GM21390 (cell line): ENCODE measurements at regions not wholly inside any gene's neighbourhood (a gene's known extent, or its start where the extent isn't known, plus 50 kb on each side); places are given as distances from the start of the nearest gene placed in this dataset.

ENCODE experiments used
- ATAC-seq: cut with Tn5 transposase; IDR thresholded peaks from one replicate; pipeline ENCODE4 v1.9.1; 2021; ENCODE audit not compliant: unreplicated experiment

DNA sequence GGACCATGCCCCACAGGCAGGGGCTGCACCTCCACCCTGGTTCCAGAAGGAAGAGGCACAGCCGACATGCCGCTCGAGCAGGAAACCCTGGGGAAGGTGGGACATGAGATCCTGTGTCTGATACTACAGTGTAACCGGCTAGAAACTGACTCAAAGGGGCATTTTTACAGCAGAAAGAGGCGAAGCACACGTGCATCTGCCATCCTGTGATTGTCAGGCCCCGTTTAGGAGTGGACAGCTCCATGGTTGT is 62.7 kb downstream of the SIK1 start:
- ATAC-seq = no peak

DNA sequence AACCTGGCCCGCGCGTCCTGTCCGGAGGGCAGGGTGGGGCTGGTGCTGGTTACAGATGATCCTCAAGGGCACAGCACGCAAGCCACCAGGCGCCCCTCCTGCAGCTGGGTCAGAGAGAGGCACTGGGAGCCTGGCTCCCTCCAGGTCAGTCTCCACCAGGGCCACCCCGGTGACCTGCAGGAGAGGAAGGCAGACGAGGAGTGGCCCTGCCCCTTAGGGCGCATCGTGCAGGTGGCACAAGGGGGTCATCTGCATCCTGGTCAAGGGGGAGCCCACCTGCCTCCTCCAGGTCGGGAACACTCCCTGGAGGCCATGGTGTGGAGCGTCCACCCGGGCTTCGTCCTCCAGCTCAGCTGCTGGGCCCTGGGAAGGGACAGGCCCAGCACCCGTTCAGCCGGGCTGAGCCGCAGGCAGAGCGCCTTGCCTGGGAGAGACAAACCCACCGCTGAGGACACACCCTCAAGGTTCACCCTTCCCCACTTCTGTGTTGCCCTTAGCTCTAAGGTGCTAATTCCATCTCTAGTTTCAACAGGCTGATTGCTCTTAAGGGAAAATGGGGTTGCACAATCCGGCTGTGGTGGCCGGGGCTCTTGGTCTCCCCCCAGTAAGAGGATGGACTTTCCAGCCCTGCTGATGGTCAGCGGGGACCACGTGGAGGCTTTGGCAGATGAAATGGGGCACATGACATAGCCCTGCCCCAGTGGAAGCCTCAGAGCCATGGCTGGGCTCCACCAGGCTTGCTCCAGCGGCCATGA is 63.2 kb downstream of the SIK1 start:
- no peak for ATAC-seq

DNA sequence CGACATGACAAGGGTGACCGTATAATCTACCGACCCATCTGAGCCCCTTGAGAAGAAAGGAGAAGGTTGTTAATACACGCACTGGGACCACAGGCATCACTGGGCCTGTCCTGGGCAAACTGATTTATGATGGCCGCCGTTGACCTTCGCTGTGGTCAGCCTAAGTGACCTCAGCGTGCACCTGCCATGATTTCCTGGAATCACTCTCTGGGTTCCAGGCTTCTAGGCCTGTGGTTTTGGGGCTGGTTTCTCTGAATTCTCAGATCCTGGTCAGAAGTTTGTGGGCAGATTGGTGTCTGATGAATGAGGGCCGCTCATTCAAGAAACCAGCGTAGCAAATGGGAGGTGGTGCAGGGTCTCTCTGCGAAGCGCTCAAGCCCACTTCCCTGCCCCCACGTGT is 64.0 kb downstream of the SIK1 start:
- no peak for ATAC-seq

DNA sequence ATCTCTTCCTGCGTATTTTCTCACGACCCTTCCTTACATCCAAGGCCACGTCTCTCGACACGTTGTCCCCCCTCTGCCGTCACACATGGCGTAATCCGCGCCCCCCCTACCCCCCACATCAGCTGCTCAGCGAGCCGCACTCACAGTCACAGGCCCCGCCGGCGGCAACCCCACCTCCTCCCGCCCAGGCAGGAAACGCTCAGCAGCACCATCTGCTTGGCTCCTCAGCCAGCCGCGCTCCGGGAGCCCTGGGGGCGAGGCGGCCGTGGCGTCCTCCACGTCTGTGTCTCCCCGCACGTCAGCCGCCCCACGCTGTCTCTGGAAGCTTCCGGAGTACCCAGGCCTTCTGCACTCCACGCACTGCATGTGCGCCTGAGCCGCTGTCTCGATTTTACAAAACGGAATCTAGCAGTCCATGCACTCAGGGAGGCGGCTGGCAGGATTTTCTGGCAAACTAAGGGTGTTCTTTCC is 64.6 kb downstream of the SIK1 start:
- peak; percentile 47 for ATAC-seq

DNA sequence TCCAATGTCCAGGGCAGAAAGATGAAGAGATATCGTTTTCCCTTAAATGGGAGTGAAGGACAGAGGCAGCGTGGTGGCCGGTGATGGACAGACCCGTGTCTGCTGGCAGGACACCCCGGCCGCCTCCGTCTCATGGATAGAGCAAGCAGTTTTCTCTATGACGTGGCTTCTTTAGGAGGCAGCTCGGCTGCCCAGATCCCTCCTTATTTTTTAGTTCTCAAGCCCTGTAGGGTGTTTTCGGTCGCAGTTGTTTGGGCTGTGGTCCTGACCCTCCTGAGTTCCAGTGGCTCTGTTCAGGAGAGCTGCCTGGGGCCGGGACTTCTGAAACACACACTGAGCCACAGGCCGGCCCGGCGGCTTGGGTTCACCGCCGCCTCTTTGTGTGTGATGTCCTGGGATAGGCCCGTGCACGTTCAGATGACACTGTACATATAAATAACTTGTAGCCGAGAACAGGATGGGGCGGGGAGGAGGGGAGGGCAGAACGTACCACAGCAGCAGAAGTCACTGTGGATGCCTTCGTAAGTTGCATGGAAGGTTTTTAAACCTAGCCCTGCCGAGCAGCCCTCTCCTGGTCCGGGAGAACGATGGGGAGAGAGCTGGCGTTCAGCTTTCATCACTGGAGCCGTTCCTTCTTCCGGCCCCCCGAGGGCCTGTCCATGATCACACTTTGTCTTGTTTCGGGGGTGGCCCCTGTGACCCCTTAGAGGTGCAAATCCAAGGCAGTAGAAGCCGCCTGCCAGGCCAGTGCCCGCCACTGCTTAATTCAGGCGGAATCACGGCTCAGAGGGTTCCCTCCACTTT is 65.2 kb downstream of the SIK1 start:
- ATAC-seq = peak; percentile 66

DNA sequence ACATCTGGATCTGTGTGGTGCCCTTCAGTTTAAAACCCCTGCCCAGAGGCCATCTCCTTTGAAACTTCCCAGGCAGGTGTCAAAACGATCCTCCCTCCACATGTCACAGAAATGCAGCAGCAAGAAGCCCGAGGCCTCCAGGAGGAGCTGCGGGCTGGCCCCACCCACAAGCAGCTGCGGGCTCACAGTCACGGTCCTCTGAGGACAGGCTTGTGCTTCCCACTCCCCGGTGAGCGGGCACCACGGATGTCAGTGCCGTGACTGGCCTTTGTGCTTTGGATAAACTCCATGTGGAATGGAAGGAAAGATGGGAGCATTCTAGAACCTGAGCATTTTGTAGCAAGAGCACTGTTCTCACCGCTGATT is 65.8 kb downstream of the SIK1 start:
- ATAC-seq = no peak

DNA sequence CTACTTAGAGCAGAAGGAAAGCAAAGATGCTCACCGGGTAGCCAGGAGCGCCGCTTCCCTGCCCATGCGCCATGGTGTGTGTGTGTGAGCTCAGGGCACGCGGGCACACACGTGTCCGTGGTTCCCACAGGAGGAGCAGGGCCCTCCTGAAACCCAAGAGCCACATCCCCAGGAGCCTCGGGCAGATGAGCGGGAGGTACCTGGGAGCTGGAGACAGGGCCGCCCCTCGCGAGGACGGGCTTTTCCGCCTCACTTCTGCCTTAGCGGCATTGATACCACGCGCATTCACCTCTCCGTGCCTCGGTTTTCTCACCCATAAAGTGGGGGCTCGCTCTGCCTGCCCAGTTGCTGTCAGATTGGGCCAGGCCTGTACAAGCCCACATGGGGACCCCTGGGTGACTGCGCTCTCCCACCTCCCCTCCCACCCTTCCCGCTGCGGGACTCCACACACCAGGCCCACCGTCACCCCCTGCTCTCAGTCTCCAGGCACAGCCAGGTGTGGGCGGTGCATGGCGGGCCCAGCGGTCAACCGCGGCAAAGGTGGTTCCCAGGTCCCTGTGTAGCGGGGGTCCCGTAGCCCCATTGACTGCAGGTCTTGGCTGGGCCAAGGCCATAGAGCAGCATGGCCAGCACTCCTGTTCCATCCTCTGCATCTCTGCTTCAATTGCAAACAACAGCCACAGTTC is 66.3 kb downstream of the SIK1 start:
- ATAC-seq = no peak

DNA sequence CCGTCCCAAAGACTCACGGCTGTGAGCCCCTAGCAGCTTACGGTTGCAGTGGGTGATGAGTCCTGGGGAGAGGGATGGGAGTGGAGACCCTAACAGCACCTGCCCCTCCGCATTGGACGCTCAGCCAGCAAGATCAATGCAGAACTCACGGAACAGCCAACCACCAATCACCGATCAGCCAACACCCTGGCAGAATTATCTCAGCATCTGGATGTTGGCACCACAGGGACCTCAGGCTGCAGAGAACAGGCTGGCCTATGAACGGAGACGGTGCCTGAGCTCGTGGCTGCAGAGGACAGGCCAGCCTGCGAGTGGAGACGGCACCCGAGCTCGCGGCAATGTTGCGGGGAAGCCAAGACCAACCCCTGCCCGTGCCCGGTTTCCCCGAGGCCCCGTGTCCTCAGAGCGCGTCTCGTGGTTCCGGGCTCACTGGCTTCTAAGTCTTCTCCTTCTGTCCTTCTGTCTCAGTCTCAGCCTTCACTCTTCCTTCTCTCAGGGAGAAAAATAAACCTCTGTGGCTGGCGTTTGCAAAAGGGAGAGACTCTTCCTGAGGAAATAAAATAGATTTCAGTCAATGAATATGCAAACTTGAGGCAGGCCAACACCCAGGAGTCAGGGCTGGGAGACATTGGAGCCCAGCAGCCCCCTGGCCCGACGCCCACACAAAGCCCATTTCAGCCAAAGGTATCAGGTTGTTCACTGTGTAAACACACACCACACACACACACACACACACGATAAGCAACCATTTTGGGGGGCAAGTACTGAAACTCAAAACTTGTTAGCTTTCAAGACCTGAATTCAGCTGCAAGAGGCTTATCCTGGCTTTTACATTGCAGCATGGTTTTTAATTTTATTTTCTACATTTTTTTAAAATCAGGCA is 67.8 kb downstream of the SIK1 start:
- ATAC-seq = no peak

DNA sequence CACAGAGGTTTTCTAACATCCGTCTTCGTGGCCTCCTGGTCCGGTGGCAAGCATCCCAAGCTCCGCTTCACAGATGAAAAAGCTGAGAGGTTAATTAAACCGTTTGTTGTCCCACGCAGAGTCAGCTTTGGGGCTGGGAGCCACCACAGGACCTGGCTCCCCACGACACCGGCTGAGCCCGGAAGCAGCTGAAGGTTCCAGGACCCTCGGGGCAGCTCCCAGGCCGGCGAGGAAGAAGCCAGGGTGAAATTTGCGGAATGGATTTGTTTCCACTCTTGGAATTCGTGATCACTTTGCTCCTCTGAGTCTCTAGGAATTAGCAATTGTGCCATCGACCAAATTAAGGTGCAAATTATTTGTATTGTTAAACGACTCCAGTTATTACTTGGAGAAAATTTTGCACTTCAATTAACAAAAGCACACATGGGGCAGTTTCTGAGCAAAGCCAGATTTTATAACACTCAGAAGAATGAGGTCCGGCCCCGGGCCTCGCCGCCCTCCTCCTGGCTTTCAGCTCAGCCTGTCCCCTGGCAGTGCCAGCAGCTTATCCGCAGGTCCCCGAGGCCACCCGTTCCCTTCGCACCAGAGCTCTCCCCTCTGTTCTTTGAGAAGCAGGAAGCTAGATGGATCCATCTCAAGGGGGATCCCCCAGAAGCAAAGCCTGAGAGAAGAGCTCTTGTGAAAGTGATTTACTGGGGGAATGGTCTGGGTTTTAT is 69.1 kb downstream of the SIK1 start:
- no peak for ATAC-seq

DNA sequence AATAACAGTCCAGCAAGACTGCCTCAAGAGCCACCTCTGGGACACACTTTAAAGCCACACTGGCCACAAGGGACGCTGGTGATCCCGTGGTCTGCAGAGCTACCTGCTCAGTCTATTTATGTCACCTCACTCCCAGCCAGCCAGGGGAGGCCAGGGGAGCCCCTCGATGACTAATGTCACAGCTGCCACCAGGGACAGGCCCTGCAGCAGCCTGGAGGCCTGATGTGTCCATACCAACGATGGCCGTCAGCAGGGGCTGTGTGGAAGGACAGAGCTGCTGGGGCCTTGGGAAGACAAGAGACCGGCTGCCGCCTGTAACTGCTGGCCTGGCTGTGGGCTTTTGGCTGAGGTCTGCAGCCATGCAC is 71.0 kb downstream of the SIK1 start:
- ATAC-seq = no peak

DNA sequence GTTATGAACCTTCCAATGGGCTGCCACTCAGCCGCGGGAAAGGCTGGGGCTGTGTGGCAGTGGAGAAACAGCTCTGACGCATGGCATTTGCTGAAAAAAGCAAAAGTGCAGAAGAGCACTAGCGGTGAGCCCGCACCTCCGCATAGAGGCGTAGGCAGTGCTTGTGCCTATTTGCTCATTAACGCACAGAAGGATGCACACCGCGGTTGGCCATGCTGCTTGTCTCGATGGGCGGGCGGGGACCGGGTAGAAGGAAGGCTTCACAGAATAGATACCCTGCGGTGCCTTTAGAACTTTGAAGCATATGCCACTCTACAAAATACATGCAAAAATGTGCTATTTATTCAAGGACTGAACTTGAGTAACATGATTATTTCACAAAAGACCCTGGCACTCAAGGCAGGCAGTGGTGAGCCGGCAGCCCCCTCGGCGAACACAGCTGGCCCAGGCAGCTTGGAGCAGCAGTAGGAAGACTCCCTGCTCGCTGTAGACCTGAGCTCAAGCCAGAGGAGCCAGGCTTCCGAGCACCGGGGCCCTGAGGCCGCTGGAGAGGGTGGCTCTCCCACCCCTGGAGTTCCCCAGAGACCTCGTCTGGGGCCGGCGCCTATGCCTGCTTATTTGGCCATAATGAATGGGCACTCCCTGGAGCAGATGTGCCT is 71.5 kb downstream of the SIK1 start:
- ATAC-seq = no peak

DNA sequence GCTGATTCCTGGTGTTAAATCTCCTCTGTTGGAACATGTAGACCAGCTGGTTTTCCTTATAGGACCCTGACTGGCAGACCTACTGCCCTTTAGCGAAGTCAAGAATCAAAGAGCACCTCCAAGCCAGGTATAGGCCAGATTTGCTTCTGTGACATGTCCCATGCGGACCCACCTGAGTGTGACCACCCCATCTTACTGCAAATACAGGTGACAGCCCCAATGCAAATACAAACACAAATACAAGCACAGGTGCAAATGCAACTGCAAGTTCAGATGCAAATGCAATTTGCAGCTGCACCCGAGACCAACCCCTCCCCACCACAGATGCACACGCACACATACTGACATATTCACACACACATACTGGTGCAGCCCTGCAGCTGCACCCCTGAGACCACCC is 72.3 kb downstream of the SIK1 start:
- no peak for ATAC-seq

DNA sequence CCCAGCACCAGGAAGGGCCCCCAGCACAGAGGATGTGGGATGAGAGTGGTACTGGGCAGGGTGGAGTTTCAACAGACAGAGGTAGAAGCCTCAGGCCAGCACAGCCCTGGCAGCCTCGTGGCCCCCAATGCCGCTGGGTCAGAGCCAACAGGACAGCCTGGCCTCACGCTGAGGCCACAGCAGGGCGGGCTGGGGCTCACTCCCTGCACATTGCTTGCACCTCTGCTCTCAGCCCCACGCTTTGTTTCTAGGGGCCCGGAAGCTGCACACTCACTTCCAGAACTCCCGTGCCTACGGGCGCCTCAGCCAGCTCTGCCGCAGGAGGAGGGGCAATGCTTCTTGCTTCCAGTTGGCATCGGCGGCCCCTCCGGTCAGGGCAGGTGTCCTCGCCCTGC is 72.9 kb downstream of the SIK1 start:
- ATAC-seq = no peak

DNA sequence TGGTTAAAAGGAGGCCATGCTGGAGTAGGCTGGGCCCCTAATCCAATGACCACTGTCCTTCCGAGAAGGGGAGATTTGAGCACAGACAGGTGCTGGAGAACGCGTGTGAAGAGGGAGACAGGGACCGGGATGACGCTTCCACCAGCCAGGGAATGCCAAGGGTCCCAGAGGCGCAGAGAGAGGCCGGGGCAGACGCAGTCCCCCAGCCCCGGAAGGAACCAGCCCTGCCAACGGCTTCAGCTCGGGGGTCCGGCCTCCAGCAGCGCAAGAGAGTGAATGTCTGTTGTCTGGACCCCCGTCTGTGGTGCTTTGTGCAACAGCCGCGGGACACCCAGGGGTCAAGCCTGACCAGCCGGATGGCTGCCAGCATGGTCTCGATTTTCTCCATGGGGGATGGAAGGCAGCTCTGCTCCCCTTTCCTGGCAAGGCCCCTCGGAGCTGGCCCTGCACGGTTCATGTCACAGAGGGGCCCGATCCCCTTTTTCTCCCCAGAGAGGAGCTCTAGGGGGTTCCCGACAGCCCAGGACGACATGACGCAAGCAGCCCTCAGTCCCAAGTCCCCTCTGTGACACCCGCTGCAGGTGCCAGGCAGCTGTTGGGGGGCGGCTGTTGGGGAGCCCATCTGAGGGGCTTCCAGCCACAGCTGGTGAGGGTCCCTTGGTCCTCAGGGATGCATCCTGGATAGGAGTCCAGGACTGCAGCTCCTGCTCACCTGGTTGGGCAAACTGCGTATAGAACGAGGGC is 73.5 kb downstream of the SIK1 start:
- ATAC-seq = no peak

DNA sequence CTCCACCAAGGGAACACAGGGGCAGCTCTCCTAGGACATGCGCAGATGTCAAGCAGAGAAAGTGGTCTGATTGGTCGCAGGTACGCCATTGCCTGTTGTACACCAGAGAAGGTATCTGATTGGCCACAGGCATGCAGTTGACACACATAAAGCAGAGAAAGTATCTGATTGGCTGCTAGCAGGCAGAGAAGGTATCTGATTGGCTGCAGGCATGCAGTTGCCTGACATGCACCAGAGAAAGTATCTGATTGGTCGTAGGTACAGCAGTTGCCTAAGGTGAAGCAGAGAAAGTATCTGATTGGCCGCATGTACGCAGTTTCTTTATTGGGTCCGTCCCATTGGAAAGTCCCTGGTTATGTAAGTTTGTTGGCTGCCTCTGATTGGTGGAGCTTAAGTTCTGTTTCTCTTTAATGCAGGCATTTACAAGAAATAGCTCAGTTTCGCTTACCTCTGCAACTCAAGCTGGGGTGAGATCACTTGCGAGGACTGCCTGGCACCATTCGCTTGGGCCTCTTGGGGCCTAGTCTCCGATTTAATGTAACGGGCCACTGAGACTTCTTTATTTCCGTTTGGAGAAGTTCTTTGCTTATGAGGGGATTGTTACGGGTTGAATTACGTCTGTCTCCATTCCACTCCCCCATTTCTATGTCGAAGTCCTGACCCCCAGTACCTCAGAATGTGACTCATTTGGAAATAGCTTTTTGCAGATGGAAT is 74.2 kb downstream of the SIK1 start:
- peak; percentile 79 for ATAC-seq

DNA sequence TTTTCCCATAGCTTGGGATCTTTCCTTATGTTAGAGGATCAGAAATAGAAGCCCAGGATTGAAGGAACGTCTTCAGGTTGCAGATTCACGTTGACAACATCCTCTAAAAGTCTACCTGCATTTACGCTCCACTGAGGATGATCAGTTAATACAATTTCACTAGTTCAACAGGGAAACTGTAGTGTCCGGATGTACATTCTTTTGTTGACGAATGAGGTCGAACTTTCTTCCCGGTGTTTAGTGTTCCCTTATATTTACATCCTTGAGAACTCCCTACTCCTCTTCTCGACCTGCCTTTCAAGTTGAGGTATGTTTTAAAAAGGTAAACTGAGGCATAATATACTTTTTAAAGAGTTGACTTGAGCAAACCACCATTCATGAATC is 74.8 kb downstream of the SIK1 start:
- ATAC-seq = no peak

DNA sequence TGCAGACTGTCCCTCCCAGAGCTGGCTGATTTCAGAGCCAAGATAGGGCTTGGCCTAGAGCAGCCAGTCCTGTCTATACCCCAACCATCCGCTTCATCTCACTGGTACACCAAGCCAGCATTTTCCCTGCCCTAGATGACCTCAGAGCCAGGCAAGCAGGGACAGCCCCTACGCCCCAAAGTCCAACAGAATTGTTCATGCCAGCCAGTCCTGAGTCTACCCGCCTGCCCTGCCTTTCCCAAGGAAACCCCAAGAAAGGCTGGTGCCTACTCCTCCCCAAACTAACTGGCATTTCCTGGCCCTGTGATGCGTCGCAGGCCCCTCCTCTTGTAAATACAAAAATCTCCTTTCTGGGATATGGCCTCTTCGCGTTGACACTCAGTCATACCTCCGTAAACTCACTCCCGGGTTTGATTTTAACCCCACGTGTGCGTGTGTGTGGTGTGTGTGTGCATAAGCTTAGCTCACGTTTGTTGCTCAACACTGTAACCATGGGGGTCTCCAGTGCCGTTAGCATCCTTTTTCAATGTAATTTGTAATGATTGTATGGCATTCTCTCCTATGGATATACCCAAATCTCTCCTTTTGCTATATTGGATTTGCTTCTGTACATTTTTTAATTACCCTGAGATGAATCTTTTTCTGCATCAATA is 75.3 kb downstream of the SIK1 start:
- no peak for ATAC-seq

DNA sequence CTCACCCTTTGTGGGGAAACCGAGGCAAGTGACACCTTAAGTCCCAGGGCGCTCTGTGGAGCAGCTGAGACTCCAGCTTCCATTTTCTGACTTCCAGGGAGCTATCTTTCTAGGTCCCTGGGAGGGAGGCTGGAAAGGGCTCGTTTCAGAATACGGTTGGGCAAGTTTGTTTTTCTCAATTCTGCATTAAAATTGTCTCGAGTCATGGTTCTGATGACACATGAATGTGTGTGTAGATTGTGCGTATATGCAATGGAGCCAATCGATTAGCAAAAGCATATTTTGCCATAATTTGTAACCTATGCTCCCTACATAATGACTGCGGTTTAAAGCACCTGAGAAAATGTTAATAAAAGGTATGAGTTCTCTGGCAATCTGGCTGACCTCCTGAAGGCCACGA is 77.3 kb downstream of the SIK1 start:
- no peak for ATAC-seq
